HUES64 (cell line): ENCODE measurements at regions not wholly inside any gene's neighbourhood (a gene's known extent, or its start where the extent isn't known, plus 50 kb on each side); places are given as distances from the start of the nearest gene placed in this dataset.
"Not testable (repeated sequence)": the region's sequence is repeated elsewhere in the genome, so short reads cannot be mapped to it uniquely, and the experiment has no call there.

Experiments used
- H3K27ac ChIP-seq: 2 replicates; pipeline ENCODE4 v1.7.0; 2013; ENCODE audit warnings: low read depth, low read length, inconsistent platforms
- H3K27me3 ChIP-seq: 2 replicates; pipeline ENCODE4 v1.6.1; 2013; ENCODE audit warnings: mild to moderate bottlenecking, low read length; ENCODE audit not compliant: insufficient read depth
- H3K36me3 ChIP-seq: 2 replicates; pipeline ENCODE4 v1.6.1; 2013; ENCODE audit warnings: mild to moderate bottlenecking, low read length; ENCODE audit not compliant: insufficient read depth
- H3K4me1 ChIP-seq: 2 replicates; pipeline ENCODE4 v1.6.1; 2013; ENCODE audit warnings: mild to moderate bottlenecking, low read length, moderate library complexity; ENCODE audit not compliant: insufficient read depth
- H3K4me3 ChIP-seq: 2 replicates; pipeline ENCODE4 v1.5.1; 2013; ENCODE audit warnings: mild to moderate bottlenecking, low read length, moderate library complexity
- H3K9ac ChIP-seq: 2 replicates; pipeline ENCODE4 v1.6.1; 2013; ENCODE audit warnings: mild to moderate bottlenecking, low read depth, low read length
- H3K9me3 ChIP-seq: 2 replicates; pipeline ENCODE4 v1.6.1; 2013; ENCODE audit warnings: low read depth, low read length; ENCODE audit not compliant: insufficient read depth
- WGBS: fragments of 150-250, 120-280 bp; methylation state at CpG from one replicate; pipeline ENCODE4 v1.1.7; 2013; ENCODE audit warnings: missing lambda C conversion rate; 5-methylcytosine and 5-hydroxymethylcytosine counted together

DNA sequence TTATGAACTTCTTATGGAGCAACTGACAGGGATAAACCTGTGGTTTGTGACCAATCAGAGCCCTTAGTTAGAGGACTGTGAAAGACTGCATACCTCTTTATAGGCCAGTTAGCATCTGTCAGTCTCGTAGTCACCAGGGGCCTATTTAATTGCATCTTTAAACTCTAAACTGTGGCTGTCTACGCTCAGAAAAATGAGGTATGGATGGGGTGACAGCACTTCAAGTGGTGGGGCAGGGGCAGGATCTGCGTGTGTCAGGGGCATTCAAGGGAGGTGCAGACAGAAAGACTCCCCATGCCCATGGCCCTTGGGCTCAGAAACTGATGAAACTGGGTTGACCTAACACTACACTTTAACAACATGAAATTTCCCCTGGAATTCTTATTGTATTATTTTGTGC, 132.6 kb upstream of the TBCA start:
- Histone ChIP-seq H3K4me1 (peaks cover 11% of the 10 kb centered on the region), H3K27me3 (peaks cover 3% of the 10 kb centered on the region; the same call in 1 of the 2 replicates), H3K4me3 (no peak overlapping the region), H3K9me3 (no peaks in the 10 kb centered on the region), H3K9ac (no peak overlapping the region), H3K27ac (no peak overlapping the region), H3K36me3 (no peaks in the 10 kb centered on the region)
- whole genome bisulfite sequencing, result 89% methylated on average over 3 of the region's 3 CpGs

DNA sequence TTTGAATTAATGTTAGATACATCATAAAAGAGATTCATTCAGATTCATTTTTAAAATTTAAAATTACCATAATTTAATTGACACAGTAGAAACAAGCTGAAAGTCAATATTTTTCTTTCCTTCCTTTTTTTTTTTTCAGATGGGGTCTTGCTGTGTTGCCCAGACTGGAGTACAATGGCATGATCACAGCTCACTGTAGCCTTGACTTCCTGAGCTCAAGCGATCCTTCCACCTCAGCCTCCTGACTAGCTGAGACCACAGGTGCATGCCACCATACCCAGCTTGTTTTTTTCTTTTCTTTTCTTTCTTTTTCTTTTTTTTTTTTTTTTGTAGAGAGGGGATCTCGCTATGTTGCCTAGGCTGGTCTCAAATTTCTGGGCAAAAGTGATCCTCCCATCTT, 131.6 kb upstream of the TBCA start:
- no peak overlapping the region for H3K4me3 ChIP-seq
- H3K27me3 ChIP-seq, result peaks cover 3% of the 10 kb centered on the region; the same call in 1 of the 2 replicates
- WGBS, result 94% methylated on average over 2 of the region's 2 CpGs
- no peaks in the 10 kb centered on the region for H3K36me3 ChIP-seq
- peaks cover 11% of the 10 kb centered on the region for H3K4me1 ChIP-seq
- no peak overlapping the region for H3K9ac ChIP-seq
- no peak overlapping the region for H3K27ac ChIP-seq
- no peaks in the 10 kb centered on the region for H3K9me3 ChIP-seq

DNA sequence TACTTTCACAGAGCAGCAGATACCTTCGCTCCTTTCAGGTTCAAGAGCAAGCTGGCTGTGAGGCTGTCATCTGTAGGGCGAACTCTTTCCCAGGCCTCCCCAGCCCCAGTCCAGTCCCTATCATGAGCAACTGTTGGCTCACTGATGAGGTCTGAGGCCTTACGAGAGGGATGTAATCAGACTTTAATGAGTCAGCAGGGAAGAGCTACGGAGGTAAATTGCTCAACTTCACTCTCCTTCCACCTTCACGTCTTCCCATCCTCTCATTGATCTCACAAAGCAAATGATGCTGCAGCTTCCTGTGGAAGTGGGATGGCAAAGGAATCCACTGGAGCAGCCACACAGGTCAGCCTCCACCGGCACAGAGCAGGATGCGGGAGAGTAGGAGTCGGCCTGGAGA, 130.7 kb upstream of the TBCA start:
- Histone ChIP-seq H3K27me3 (peaks cover 1% of the 10 kb centered on the region; the same call in 1 of the 2 replicates), H3K4me1 (peaks cover 11% of the 10 kb centered on the region), H3K9ac (no peak overlapping the region), H3K36me3 (no peaks in the 10 kb centered on the region), H3K9me3 (no peaks in the 10 kb centered on the region), H3K27ac (no peak overlapping the region), H3K4me3 (no peak overlapping the region)
- 92% methylated on average over 8 of the region's 8 CpGs for WGBS

DNA sequence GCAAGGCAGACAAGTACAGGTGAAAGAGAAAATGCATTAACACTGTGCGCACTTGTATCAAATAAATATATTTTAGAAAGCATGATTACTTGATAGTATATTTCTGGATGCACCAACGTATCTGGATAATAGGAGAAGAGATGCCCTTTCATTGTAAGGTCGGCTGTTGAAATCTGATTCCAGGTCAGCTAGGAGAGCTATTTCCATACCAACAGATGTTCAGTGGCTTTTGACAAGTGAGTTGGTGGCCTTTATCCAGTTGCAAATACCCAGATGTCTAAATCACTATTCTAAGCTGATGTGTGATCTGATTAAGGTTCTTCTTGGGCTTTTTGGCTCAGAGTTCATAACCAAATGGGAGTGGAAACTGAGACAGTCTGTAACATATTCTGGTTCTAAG, 128.2 kb upstream of the TBCA start:
- Histone ChIP-seq H3K9me3 (no peaks in the 10 kb centered on the region), H3K9ac (no peak overlapping the region), H3K36me3 (no peaks in the 10 kb centered on the region), H3K27ac (no peak overlapping the region), H3K4me1 (no peaks in the 10 kb centered on the region), H3K27me3 (no peaks in the 10 kb centered on the region), H3K4me3 (no peak overlapping the region)
- WGBS, result 65% methylated on average over 3 of the region's 3 CpGs

DNA sequence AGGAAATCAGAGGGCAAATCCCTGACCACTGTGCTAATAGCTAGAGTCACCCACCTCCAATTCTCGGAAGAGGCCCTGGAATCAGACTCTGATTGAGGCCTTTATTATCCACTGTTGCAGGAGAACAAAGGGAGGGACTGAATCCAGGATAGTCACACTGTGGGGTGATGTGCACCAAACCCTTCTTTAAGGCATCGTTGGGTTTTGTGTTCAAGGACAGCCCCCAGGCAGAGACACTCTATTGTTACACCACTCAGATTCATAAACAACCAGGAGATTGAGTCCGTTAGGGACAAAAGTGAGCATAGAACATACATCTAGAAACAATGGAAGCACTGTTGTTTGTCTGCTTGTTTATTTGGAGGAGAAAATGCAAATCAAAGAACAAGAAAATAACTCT, 124.6 kb upstream of the TBCA start:
- WGBS, result 85% methylated on average over 3 of the region's 3 CpGs
- H3K27ac ChIP-seq, result no peak overlapping the region
- H3K4me3 ChIP-seq, result no peak overlapping the region
- H3K27me3 ChIP-seq, result no peaks in the 10 kb centered on the region
- no peaks in the 10 kb centered on the region for H3K4me1 ChIP-seq
- no peaks in the 10 kb centered on the region for H3K36me3 ChIP-seq
- H3K9ac ChIP-seq, result no peak overlapping the region
- H3K9me3 ChIP-seq, result no peaks in the 10 kb centered on the region

DNA sequence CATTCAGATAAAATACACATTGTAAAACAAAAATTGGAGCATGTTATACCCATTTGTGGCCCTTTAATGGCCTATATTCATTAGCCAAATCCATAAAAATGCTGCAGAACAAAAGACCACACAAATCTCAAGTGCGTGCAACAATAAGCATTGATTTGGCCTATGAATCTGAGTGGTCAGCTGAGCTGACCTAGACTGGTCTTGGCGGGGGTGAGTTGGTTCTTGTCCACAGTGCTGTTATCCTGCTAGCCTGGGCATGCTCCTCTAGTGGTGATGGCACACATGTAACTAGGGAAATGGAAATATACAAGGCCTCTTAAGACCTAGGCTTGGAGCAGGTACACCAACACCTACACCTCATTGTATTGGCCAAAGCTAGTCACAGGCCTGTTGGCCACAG, 122.2 kb upstream of the TBCA start:
- Histone ChIP-seq H3K36me3 (no peaks in the 10 kb centered on the region), H3K9me3 (no peaks in the 10 kb centered on the region), H3K27ac (no peak overlapping the region), H3K27me3 (no peaks in the 10 kb centered on the region), H3K4me1 (no peaks in the 10 kb centered on the region), H3K9ac (no peak overlapping the region), H3K4me3 (no peak overlapping the region)
- 99% methylated on average over 2 of the region's 2 CpGs for WGBS

DNA sequence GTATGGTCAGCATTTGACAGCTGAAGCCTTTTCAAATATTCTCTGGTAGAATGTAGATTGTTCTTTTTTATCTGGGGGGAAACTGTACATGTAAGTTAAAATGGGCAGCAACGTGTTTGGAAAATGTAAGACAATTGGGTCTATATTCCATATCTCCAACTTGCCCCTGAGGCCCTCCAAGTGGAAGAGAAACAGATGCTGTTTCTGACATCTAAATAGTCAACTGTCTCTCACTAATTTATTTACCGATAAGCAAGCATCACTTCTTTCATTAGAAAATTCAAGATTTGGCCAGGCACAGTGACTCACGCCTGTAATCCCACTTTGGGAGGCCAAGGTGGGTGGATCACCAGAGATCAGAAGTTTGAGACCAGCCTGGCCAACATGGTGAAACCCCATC, 120.2 kb upstream of the TBCA start:
- Histone ChIP-seq H3K27me3 (no peaks in the 10 kb centered on the region), H3K4me1 (no peaks in the 10 kb centered on the region), H3K9ac (no peak overlapping the region), H3K4me3 (no peak overlapping the region), H3K27ac (no peak overlapping the region), H3K36me3 (no peaks in the 10 kb centered on the region), H3K9me3 (no peaks in the 10 kb centered on the region)
- WGBS, result 83% methylated on average over 3 of the region's 3 CpGs

DNA sequence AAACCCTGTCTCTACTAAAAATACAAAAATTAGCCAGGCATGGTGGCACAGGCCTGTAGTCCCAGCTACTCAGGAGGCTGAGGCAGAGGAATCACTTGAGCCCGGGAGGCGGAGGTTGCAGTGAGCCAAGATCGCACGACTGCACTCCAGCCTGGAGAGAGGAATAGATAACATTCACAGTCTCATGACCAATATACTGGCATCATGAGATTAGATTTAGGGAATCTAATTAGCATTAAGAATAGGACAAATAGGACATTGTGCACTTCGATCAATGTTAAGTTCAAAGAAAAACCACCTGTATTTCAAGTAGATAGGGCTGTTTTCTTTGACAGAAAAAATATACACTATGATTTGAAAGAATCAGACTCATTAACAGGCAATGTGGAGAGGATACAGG, 118.0 kb upstream of the TBCA start:
- not testable (repeated sequence) for H3K36me3 ChIP-seq, H3K4me3 ChIP-seq, H3K4me1 ChIP-seq, H3K27me3 ChIP-seq, H3K9ac ChIP-seq, H3K27ac ChIP-seq, H3K9me3 ChIP-seq
- 94% methylated on average over 5 of the region's 5 CpGs for WGBS

DNA sequence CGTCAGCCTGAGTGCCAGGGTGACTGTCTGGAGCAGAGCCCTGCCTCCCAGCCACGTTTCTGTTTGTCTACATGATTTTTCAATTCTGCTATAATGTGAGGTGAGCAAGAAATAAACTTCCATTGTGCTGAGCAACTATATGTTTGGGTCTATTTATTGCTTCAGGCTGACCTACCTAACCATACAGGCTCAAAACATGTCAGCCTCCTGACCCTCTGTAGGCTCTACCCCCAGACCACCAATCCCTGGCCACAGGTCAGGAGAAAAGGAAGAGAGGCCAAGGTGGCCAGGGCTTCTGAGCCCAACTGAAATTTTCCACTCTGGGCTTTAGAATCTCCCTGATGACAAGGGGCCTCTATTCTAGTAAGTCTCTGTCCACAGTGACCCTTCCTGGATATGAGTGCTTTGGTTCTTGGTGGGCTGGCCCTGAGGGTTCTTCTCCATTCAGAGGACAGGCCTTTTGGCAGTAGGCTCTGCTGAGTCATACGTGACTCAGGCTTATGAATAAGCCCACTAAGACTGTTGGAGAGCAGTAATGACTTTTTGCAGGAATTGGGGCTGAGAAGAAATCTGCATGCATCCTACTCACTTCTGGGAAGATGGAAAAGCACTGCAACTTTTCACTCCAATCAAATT, 117.2 kb upstream of the TBCA start:
- H3K36me3 ChIP-seq, result no peaks in the 10 kb centered on the region
- H3K9me3 ChIP-seq, result no peaks in the 10 kb centered on the region
- H3K27ac ChIP-seq, result no peak overlapping the region
- WGBS, result 82% methylated on average over 3 of the region's 3 CpGs
- H3K27me3 ChIP-seq, result no peaks in the 10 kb centered on the region
- no peak overlapping the region for H3K4me3 ChIP-seq
- H3K4me1 ChIP-seq, result no peaks in the 10 kb centered on the region
- H3K9ac ChIP-seq, result 0 out of 2 replicates have a peak overlapping the region, but pooled peaks have one; percentile 20

DNA sequence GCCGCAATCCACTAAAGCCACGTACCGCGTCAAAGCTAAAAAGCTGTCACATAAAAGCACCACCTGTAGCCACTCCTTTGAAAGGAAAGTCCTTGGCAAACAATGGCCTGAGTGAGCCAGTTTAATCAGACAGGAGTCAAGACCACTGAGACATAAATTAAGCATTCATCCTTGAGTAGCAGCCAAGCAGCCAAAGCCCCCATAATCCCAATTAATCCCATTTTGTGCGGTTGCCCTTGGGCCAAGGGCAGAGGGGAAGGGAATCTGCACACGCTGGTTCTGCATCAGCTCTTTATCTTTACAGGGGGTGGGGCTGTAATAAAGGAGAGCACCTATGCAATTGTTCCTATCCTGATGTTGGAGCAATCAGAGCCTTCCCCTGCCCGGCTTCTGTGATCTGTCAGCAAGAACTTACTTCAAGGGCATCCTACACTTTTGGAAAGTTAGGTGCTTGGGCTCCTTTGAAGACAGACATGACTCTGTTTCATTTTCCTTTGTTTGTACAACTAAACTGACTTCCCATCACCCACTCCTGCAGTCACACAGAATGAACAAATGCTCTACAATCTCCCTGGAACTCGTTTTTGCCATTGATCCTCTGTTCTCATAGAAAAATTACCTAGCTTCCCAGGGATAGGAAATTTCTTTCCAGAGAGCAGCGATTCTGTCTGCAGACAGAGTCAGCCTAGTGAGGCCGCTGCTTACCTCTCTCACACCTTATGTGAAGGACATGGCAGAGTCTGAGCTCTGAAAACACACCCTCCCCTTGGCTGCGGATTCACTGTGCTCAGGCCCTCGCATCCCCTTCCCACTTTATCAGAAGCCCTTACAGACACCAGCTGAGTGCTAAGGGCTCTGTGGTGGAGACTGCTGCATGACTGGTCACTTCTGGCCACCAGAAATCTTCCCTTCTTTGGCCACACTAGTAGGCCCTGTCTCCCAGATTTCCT, 116.2 kb upstream of the TBCA start:
- Histone ChIP-seq H3K36me3 (no peaks in the 10 kb centered on the region), H3K9me3 (no peaks in the 10 kb centered on the region), H3K9ac (no peak overlapping the region), H3K27me3 (0 out of 2 replicates have a peak, but pooled peaks cover 3% of the 10 kb centered on the region), H3K4me1 (no peaks in the 10 kb centered on the region), H3K4me3 (no peak overlapping the region), H3K27ac (no peak overlapping the region)
- 85% methylated on average over 12 of the region's 12 CpGs for WGBS

DNA sequence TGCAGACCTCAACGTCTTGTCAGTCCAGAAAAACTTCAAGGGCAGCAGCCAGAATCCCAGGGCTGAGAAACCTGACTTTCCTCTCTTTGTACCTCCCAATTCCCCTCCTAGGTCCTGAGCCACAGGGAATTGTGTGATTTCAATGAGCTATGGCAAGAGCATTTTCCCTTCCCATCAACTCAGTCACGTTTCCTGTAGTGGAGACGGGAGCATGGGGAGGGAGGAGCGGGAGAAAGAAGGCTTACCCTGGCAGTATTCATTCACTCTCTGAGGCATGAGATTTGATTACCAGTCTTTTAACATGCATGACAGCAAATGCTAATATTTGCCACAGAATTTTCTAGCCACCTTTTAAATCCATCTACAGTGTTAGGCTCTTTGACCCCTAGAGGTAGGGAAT, 109.4 kb upstream of the TBCA start:
- no peaks in the 10 kb centered on the region for H3K36me3 ChIP-seq
- H3K27ac ChIP-seq, result no peak overlapping the region
- peaks cover 12% of the 10 kb centered on the region; the same call in 1 of the 2 replicates for H3K27me3 ChIP-seq
- H3K4me3 ChIP-seq, result no peak overlapping the region
- no peak overlapping the region for H3K9ac ChIP-seq
- no peaks in the 10 kb centered on the region for H3K9me3 ChIP-seq
- 0 out of 2 replicates have a peak, but pooled peaks cover 5% of the 10 kb centered on the region for H3K4me1 ChIP-seq
- 76% methylated on average over 4 of the region's 4 CpGs for WGBS
